H9 (cell line): ENCODE measurements at regions not wholly inside any gene's neighbourhood (a gene's known extent, or its start where the extent isn't known, plus 50 kb on each side); places are given as distances from the start of the nearest gene placed in this dataset.

Experiments used
- DNase-seq: peaks from one replicate; pipeline ENCODE4 v3.0.0-alpha.2; 2017
- H2AFZ ChIP-seq: one replicate; pipeline ENCODE4 v1.6.1; 2013; ENCODE audit warnings: mild to moderate bottlenecking, low read length, control low read depth, moderate library complexity
- H2AK5ac ChIP-seq: 2 replicates; pipeline ENCODE4 v1.6.1; 2013; ENCODE audit warnings: low read length, control low read depth, mixed read lengths; ENCODE audit not compliant: insufficient read length
- H2BK120ac ChIP-seq: one replicate; pipeline ENCODE4 v1.6.1; 2013; ENCODE audit warnings: low read depth, mild to moderate bottlenecking, low read length, control low read depth, inconsistent platforms; ENCODE audit not compliant: poor library complexity, severe bottlenecking
- H2BK12ac ChIP-seq: 2 replicates; pipeline ENCODE4 v1.6.1; 2013; ENCODE audit warnings: low read length, control low read depth, mixed read lengths, low read depth; ENCODE audit not compliant: insufficient read length
- H2BK15ac ChIP-seq: 2 replicates; pipeline ENCODE4 v1.6.1; 2013; ENCODE audit warnings: low read depth, low read length, control low read depth
- H2BK20ac ChIP-seq: one replicate; pipeline ENCODE4 v1.6.1; 2013; ENCODE audit warnings: low read depth, mild to moderate bottlenecking, low read length, control low read depth, inconsistent platforms; ENCODE audit not compliant: poor library complexity, severe bottlenecking
- H2BK5ac ChIP-seq: 2 replicates; pipeline ENCODE4 v1.6.1; 2013; ENCODE audit warnings: low read length, control low read depth, mixed read lengths; ENCODE audit not compliant: insufficient read length
- H3K14ac ChIP-seq: 2 replicates; pipeline ENCODE4 v1.6.1; 2013; ENCODE audit warnings: low read length, control low read depth; ENCODE audit not compliant: insufficient read depth
- H3K18ac ChIP-seq: 2 replicates; pipeline ENCODE4 v1.6.1; 2013; ENCODE audit warnings: low read depth, mild to moderate bottlenecking, mixed read lengths, low read length, control low read depth; ENCODE audit not compliant: insufficient read length
- H3K23ac ChIP-seq: 2 replicates; pipeline ENCODE4 v1.6.1; 2013; ENCODE audit warnings: low read length, control low read depth, mixed read lengths, low read depth; ENCODE audit not compliant: insufficient read length
- H3K23me2 ChIP-seq: 2 replicates; pipeline ENCODE4 v1.6.1; 2013; ENCODE audit warnings: low read depth, mild to moderate bottlenecking, mixed read lengths, low read length, control low read depth; ENCODE audit not compliant: insufficient read length, poor library complexity, severe bottlenecking
- H3K27ac ChIP-seq: 2 replicates; pipeline ENCODE4 v1.5.1; 2013; ENCODE audit warnings: low read length, control low read depth, mixed read lengths, low read depth; ENCODE audit not compliant: insufficient read length
- H3K27me3 ChIP-seq: 2 replicates; pipeline ENCODE4 v1.6.1; 2013; ENCODE audit warnings: low read length, control low read depth, inconsistent platforms; ENCODE audit not compliant: insufficient read depth
- H3K4ac ChIP-seq: 2 replicates; pipeline ENCODE4 v1.6.1; 2013; ENCODE audit warnings: low read depth, mild to moderate bottlenecking, control low read depth, inconsistent platforms, low read length, moderate library complexity
- H3K4me1 ChIP-seq: 2 replicates; pipeline ENCODE4 v1.6.1; 2013; ENCODE audit warnings: low read length, control low read depth, inconsistent platforms; ENCODE audit not compliant: insufficient read depth
- H3K4me2 ChIP-seq: 2 replicates; pipeline ENCODE4 v1.6.1; 2013; ENCODE audit warnings: low read length, control low read depth, mixed read lengths; ENCODE audit not compliant: insufficient read length, insufficient read depth
- H3K56ac ChIP-seq: 2 replicates; pipeline ENCODE4 v1.6.1; 2013; ENCODE audit warnings: low read depth, mild to moderate bottlenecking, mixed read lengths, low read length, control low read depth; ENCODE audit not compliant: insufficient read length
- H3K79me1 ChIP-seq: 2 replicates; pipeline ENCODE4 v1.6.1; 2013; ENCODE audit warnings: low read depth, mild to moderate bottlenecking, moderate library complexity, low read length, control low read depth, inconsistent platforms; ENCODE audit not compliant: insufficient read depth, poor library complexity, severe bottlenecking
- H3K79me2 ChIP-seq: 2 replicates; pipeline ENCODE4 v1.6.1; 2013; ENCODE audit warnings: low read length, control low read depth, inconsistent platforms; ENCODE audit not compliant: insufficient read depth
- H3K9ac ChIP-seq: 2 replicates; pipeline ENCODE4 v1.6.1; 2013; ENCODE audit warnings: low read length, control low read depth, mixed read lengths; ENCODE audit not compliant: insufficient read length; ENCODE audit errors: extremely low read depth
- H3K9me3 ChIP-seq: one replicate; pipeline ENCODE4 v1.6.1; 2013; ENCODE audit warnings: low read depth, low read length, inconsistent platforms; ENCODE audit not compliant: control insufficient read depth
- H3T11ph ChIP-seq: one replicate; pipeline ENCODE4 v1.6.1; 2013; ENCODE audit warnings: mild to moderate bottlenecking, low read length, control low read depth, inconsistent platforms
- H4K20me1 ChIP-seq: one replicate; pipeline ENCODE4 v1.6.1; 2013; ENCODE audit not compliant: control insufficient read depth, insufficient read length, insufficient read depth
- H4K5ac ChIP-seq: 2 replicates; pipeline ENCODE4 v1.6.1; 2013; ENCODE audit warnings: low read depth, mild to moderate bottlenecking, mixed read lengths, low read length, control low read depth; ENCODE audit not compliant: insufficient read length
- H4K8ac ChIP-seq: replicated peaks from 2 replicates; pipeline ENCODE4 v1.6.1; 2013; ENCODE audit warnings: low read length, control low read depth, mixed read lengths, low read depth; ENCODE audit not compliant: insufficient read length
- H4K91ac ChIP-seq: 2 replicates; pipeline ENCODE4 v1.6.1; 2013; ENCODE audit warnings: low read depth, mild to moderate bottlenecking, moderate library complexity, mixed read lengths, low read length, control low read depth; ENCODE audit not compliant: insufficient read length
- H3K27ac Mint-ChIP-seq, 3 experiments: 2 replicates in 2 of 3; 3 replicates in 1 of 3; pipeline ENCODE4 v1.8.0; 2020 to 2021; ENCODE audit warnings: mixed read lengths in 3 of 3, mild to moderate bottlenecking in 1 of 3, moderate library complexity in 1 of 3
- H3K27me3 Mint-ChIP-seq: 2 replicates; pipeline ENCODE4 v1.8.0; 2021; ENCODE audit warnings: low read depth, mild to moderate bottlenecking, moderate library complexity, mixed read lengths
- H3K36me3 Mint-ChIP-seq, 3 experiments: 2 replicates in 2 of 3; 3 replicates in 1 of 3; pipeline ENCODE4 v1.8.0; 2020 to 2021; ENCODE audit warnings: low read depth in 3 of 3, mixed read lengths in 3 of 3; ENCODE audit not compliant: insufficient read depth in 1 of 3
- H3K4me1 Mint-ChIP-seq, 2 experiments: 2 replicates each; pipeline ENCODE4 v1.8.0; 2020; ENCODE audit warnings: mixed read lengths in 2 of 2
- H3K4me3 Mint-ChIP-seq, 2 experiments: 2 replicates in 1 of 2; 3 replicates in 1 of 2; pipeline ENCODE4 v1.8.0; 2020 to 2021; ENCODE audit warnings: mild to moderate bottlenecking in 2 of 2, mixed read lengths in 2 of 2, moderate library complexity in 1 of 2
- H3K9me3 Mint-ChIP-seq, 2 experiments: 2 replicates in 1 of 2; 3 replicates in 1 of 2; pipeline ENCODE4 v1.8.0; 2020; ENCODE audit warnings: mild to moderate bottlenecking in 2 of 2, mixed read lengths in 2 of 2, moderate library complexity in 1 of 2
- WGBS: extraction: QIAGEN DNeasy Blood & Tissue Kit; methylation state at CpG from one replicate; pipeline ENCODE4 v1.1.7; 2013; ENCODE audit warnings: missing lambda C conversion rate, low lambda C conversion rate, mixed read lengths; ENCODE audit not compliant: insufficient read length; ENCODE audit errors: extremely low coverage; 5-methylcytosine and 5-hydroxymethylcytosine counted together
- TF ChIP-seq, protein P1 (sequence below): fragments of 200-600 bp; sonication (generic); conservative IDR thresholded peaks from 3 replicates; pipeline ENCODE4 v1.8.0; 2021; ENCODE audit warnings: antibody characterized with exemption, mild to moderate bottlenecking

DNA sequence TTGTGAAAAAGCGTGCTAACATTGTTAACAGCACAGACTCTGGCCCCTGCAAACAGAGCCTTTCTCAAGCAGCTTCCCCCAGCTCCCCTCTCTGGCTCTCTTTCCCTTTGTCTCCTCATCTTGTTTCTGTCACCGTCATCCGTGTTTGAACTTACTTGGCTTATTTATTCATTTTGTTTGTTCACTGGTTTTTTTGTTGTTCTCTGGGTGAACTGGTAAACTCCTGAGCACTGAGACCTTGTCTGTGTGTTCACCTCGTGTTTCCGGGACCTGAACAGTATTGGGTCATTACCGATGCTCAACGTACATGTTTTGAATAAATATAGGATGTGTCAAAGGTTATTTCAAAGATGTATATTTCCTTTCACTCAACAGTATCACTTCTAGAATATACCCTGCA is 92.4 kb upstream of the USP29 start:
- H3K27ac Mint-ChIP-seq, result no peak overlapping the region
- H3K4me1 ChIP-seq, result no peaks in the 10 kb centered on the region
- no peak overlapping the region for H3K56ac ChIP-seq
- no peaks in the 10 kb centered on the region for H4K20me1 ChIP-seq
- H3K23ac ChIP-seq, result no peak overlapping the region
- DNase-seq, result no peak
- WGBS, result no CpG with 5 or more reads among the region's 7 CpGs
- H4K8ac ChIP-seq, result no peak overlapping the region
- no peak overlapping the region for H3K4ac ChIP-seq
- no peak overlapping the region for H3K9ac ChIP-seq
- no peaks in the 10 kb centered on the region for H3K4me1 Mint-ChIP-seq
- no peak overlapping the region for H3K18ac ChIP-seq
- H3K27ac ChIP-seq, result no peak overlapping the region
- no peak overlapping the region for H3K4me2 ChIP-seq
- H3K9me3 ChIP-seq, result peaks cover 80% of the 10 kb centered on the region
- no peak overlapping the region for H2AK5ac ChIP-seq
- H2BK120ac ChIP-seq, result no peak overlapping the region
- no peak overlapping the region for H2BK15ac ChIP-seq
- no peak overlapping the region for H2AFZ ChIP-seq
- H3T11ph ChIP-seq, result no peak overlapping the region
- peaks cover 93 to 95% of the 10 kb centered on the region in 2 experiments for H3K9me3 Mint-ChIP-seq
- no peak overlapping the region for H3K4me3 Mint-ChIP-seq
- no peak overlapping the region for H4K5ac ChIP-seq
- no peaks in the 10 kb centered on the region; the same call in 1 of the 2 replicates for H3K27me3 Mint-ChIP-seq
- peaks cover 6 to 39% (median 10%) of the 10 kb centered on the region in 3 experiments; a peak in 6 of 7 replicates for H3K36me3 Mint-ChIP-seq
- TF ChIP-seq, protein P1, sequence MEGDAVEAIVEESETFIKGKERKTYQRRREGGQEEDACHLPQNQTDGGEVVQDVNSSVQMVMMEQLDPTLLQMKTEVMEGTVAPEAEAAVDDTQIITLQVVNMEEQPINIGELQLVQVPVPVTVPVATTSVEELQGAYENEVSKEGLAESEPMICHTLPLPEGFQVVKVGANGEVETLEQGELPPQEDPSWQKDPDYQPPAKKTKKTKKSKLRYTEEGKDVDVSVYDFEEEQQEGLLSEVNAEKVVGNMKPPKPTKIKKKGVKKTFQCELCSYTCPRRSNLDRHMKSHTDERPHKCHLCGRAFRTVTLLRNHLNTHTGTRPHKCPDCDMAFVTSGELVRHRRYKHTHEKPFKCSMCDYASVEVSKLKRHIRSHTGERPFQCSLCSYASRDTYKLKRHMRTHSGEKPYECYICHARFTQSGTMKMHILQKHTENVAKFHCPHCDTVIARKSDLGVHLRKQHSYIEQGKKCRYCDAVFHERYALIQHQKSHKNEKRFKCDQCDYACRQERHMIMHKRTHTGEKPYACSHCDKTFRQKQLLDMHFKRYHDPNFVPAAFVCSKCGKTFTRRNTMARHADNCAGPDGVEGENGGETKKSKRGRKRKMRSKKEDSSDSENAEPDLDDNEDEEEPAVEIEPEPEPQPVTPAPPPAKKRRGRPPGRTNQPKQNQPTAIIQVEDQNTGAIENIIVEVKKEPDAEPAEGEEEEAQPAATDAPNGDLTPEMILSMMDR, result no peak
- no peak overlapping the region for H4K91ac ChIP-seq
- H2BK20ac ChIP-seq, result no peak overlapping the region
- no peaks in the 10 kb centered on the region for H3K79me1 ChIP-seq
- H3K27me3 ChIP-seq, result no peaks in the 10 kb centered on the region
- H2BK5ac ChIP-seq, result no peak overlapping the region
- H3K23me2 ChIP-seq, result no peaks in the 10 kb centered on the region
- no peaks in the 10 kb centered on the region for H3K79me2 ChIP-seq
- H3K14ac ChIP-seq, result no peak overlapping the region
- H2BK12ac ChIP-seq, result no peak overlapping the region
